AG08395 (cell line): ENCODE measurements at regions not wholly inside any gene's neighbourhood (a gene's known extent, or its start where the extent isn't known, plus 50 kb on each side); places are given as distances from the start of the nearest gene placed in this dataset.
"Not testable (repeated sequence)": the region's sequence is repeated elsewhere in the genome, so short reads cannot be mapped to it uniquely, and the experiment has no call there.

Experiments
- DNase-seq: peaks from one replicate; pipeline ENCODE4 v3.0.0; 2012; ENCODE audit warnings: mixed read lengths, low spot score

DNA sequence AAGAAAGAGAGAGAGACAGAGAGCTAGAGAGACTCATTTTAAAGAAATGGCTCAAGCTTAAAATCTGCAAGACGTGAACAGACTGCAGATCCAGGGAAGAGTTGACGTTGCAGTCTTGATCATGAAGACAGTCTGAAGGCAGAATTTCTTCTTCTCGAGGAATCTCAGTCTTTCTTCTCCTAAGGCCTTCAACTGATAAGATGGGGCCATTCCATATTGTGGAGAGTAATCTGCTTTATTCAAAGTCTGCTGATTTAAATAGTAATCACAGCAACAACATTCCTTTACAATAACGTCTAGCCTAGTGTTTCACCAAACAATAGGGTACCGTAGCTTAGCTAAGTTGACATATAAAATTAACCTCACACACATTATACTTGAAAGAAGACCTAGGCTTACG, 208.4 kb upstream of the ADAMTS3 start:
- no peak for DNase-seq

DNA sequence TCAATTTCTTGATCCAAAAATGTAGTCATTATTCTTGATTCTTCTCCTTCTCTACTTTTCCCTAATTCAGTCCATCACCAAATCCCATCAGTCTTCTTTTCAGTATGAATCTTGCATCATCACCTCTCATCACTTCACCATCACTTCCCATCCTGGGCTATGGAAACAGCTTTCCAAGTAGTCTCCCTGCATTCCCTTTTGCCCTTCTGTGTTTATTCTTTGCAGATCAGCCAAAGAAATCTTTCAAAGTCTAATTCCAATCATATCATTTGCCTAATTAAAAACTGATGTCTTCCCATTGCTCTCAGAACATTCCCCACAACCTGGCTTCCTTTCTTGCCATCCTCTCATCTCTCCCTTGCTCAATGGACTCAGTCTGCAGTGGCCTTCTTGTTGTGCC, 201.7 kb upstream of the ADAMTS3 start:
- DNase-seq = no peak

DNA sequence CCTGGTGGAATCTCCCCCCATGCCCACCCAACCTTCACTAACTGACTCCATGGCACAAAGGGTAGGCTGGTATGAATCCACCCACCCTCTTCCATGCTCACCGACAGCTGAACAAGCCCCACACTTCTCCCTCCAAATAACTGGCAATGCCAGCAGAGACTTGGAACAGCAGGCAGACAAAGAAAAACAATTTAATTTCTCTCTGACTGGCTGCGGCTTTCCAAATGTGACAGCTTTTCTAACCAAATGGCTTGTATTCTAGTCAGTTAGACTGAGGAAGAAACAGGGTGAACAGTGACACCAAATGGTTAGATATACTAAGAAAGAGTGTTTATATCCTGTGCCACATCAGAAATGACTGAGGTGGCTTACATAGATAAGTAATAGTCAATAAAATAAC, 199.3 kb upstream of the ADAMTS3 start:
- no peak for DNase-seq

DNA sequence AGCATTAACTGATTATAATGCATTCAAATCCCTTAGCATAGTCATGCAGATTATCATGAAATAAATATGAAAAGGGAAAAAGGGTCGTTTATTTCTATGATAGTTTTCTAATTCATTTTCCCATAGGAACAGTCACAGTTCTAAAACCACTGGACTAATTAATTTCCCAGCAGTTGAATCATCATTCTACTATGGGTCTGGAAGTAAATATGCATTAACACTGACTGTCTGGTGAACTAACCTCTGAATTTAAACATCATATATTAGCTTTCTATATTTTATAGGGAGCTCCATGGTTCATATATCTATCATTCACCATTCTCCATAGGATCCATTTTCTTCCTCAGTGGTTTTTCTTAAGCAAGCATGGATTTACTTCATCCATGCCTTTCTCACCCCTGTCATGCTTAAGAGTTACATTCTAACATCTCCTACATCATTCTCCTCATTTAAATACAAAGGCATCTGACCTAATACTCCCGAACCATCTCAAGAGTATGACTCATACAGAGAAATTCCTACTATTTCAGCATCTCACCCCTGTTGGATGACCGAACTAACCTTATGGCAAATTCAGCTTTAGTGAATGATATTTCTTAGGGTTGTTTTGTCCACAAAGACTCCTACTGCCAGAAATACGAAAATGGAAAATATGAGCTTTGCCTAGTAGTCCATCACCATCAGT, 198.7 kb upstream of the ADAMTS3 start:
- peak; percentile 61 for DNase-seq

DNA sequence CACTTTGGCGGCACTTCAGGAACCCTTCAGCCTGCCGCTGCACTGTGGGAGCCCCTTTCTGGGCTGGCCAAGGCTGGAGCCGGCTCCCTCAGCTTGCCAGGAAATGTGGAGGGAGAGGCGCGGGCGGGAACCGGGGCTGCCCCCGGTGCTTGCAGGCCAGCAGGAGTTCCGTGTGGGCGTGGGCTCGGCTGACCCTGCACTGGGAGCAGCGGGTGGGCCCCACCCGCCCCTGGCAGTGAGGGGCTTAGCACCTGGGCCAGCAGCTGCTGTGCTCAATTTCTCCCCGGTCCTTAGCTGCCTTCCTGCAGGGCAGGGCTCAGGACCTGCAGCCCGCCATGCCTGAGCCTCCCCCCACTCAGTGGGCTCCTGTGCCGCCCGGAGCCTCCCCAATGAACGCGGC, 196.8 kb upstream of the ADAMTS3 start:
- DNase-seq = not testable (repeated sequence)

DNA sequence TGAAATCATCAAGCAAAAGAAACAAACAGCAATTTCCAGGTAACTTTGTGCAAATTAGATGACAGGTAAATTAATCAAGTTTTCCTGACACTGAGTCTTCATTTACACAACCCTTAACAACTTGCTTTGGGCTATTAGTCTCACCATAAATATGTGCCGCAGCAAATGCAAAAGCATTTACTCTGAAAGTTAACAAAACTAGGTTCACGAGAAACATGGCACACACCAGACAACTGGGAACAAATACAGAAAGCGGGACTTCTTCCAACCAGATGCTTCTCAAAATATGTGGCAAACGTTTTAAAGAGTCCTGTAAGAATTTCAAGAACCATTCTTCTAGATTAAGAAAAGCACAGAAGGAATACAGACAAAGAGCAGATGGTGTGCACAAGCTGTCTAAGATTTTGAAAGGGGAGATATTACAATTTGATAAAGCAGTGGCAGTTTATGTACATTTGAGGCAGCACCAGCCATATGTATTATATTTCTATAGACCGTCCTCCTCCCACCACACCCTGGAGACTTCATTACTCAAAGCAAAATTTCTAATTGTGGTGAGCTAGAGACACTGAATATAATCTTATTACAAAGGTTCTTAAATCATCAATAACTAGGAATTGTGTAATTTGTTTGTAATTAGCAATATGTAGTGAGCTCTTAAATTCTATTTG, 192.5 kb upstream of the ADAMTS3 start:
- no peak for DNase-seq

DNA sequence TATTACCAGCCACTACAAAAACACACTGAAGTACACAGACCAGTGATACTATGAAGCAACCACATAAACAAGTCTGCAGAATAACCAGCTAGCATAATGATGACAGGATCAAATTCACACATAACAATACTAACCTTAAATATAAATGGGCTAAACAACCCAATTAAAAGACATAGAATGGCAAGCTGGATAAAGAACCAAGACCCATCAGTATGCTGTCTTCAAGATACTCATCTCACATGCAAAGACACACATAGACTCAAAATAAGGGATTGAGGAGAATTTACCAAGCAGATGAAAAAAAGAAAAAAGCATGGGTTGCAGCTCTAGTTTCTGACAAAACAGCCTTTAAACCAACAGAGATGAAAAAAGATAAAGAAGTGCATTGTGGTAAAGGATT, 184.4 kb upstream of the ADAMTS3 start:
- DNase-seq = not testable (repeated sequence)

DNA sequence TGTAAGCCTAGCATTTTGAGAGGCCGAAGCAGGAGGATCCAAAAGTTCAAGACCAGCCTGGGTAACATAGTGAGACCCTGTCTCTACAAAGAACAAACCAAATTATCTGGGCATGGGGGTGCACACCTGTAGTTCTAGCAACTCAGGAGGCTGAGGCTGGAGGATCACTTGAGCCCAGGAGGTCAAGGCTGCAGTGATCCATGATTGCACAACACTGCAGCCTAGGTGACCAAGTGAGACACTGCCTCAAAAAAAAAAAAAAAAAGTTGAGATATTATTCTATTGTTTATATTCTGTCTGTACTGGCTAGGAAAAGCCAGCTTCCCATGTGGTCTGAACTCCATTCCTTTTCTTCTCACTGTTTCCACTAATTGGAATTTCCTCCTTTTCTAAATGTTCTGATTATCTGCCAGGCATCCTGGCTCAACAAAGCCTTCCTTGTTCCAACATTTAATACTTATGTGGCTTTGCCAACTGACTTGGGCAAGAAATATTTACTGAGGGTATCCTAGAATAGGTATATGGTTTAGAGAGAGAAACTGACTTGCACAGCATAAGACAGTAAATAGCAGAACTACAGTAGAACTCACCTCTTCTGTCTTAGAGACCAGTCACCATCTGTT, 175.2 kb upstream of the ADAMTS3 start:
- DNase-seq = no peak

DNA sequence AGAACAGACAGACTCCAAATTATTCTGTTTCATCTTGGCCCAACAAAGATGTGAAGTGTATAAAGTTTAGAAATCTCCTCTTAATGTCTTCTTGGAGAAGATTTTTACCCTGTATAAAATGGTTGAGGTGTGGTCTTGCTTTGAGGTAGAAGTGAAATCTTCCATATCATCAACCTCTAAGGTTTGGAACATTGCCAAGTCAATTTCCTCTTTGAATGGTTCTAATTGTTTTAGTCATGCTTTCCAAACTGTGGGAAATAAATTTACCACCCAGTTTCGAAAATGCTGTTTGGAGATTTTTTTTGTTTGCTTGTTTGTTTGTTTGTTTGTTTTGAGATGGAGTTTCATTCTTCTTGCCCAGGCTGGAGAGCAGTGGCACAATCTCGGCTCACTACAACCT, 174.1 kb upstream of the ADAMTS3 start:
- no peak for DNase-seq

DNA sequence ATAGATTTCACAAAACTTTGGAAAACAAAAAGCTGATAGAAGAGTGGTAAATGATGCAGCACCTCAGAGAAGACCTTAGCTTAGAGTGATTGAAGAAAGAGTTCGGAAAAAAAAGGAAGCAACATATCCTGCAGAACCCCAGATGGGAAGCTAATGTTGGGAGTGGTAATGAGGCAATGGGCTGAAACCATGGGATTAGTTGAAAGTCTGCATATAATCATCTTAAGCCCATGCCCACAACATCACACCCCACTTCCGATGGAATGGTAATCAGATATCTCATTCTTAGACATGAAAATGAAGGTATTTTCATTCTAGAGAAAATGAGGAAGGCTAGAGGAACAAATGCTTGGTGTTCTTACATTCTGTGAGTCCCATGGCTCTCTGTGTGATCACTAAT, 146.3 kb upstream of the ADAMTS3 start:
- no peak for DNase-seq

DNA sequence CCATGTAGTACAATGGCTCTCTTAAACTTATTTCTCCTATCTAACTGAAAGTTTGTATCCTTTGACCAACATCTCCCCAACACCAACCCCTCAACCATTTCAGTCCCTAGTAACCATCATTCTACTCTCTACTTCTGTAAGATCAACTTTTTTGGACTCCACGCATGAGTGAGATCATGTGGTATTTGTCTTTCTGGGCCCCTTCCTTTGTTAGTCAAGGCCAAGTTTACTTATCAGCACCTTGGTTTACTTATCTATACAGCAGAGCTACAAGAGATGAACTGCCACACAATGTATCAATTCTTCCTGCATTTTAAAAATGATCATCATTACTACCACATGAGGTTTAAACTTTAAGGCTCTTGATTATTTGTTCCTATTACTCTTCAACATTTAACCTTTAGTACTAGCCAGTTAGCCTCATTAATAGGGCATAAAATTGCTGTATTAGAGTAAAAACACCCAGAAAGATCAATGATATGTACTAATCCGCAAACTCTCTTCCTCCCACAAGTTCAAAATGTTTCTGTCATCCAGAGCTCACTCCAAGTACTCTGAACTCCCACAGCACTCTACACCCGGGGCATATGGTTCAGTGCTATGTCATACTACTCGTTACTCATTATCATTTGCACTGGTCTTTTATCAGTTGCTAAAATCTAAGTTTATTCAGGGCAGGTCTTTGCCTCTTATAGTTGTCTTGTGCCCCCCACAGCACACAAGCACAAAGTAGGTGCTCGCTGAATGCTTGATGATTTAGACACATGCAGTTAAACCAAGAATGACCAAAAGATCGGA, 145.7 kb upstream of the ADAMTS3 start:
- no peak for DNase-seq

DNA sequence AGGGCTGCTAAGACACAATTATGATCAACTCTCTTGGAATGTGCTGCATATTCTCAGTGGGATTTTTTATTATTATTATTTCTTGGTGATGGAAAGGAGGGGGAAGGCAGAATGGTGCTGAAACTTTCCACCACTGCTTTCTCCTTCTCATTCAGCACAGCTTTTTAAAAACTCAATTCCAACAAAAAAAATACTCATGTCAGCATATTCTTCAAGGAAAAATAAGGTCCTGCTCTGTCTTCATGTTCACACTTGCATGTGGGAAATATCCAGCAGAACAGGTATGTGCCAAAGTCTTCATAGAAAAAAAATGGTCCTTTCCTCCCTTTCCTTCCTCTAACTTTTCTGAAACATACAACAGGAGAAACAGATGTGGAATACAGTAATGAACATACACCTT, 144.0 kb upstream of the ADAMTS3 start:
- DNase-seq = no peak

DNA sequence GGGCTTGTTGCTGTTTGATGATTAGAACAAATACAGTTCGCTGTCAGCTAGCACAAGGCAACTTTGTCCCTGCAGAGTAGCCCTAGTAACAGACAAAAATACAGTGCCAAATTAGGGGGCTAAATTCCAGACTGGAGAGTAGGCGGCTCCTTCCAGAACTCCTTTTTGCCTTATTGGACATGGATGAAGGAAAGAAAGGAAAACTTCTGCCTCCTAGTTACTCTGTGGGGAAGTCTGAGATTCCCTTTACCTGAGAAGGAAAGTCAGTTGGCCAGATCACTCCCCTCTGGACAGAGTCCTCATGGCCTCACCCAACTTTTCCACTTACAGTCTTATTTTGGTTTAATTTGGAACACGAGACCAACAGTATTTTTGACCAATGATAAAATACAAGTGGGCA, 140.5 kb upstream of the ADAMTS3 start:
- DNase-seq = no peak

DNA sequence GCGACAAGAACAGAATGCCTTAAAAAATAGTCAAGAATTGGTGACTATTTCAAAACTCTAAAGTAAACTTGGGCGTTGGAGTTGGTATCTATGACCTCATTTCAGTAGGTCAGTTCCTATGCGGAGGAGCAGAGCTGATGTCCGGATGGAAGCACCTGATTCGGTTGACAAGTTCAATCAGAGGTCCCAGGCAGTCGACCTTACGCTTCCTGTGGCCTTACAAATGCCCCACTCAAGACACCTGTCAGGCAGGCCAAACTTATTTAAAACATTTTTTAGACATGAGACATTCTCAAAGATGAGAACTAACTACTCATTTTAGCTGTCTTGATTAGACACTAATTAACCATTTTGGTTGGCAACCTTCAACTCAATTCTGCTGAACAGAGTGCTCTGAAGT, 137.7 kb upstream of the ADAMTS3 start:
- no peak for DNase-seq

DNA sequence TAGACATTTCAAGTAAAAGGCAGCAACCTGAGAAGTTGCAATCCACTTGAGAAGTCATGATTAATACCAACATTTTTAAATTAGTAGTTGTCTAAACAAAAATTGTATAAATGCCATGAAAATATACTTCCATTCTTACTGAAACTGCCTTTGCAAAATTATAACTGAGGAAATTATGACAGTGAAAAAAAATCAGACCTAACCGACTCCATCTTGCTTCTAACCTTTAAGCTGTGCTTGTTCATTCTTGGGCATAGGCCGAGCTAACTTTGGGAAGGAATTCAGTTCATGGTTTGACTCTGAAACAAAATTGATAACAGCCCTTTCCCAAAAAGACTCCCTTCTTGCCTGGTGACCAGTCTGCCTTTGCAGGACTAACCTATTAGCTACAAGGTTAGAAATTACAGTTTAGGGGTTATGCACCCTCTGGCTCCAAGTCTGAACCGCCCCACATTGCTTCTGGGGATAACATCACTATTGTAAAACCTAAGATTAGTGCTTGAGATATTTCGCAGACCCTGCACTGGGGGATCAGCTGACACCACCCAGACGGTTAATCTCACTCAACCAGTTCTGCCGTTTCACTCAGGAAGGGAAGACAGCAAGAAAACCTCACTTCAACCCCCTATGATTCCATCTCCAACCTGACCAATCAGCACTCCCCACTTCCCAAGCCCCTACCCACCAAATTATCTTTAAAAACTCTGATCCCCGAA, 136.1 kb upstream of the ADAMTS3 start:
- DNase-seq = not testable (repeated sequence)

DNA sequence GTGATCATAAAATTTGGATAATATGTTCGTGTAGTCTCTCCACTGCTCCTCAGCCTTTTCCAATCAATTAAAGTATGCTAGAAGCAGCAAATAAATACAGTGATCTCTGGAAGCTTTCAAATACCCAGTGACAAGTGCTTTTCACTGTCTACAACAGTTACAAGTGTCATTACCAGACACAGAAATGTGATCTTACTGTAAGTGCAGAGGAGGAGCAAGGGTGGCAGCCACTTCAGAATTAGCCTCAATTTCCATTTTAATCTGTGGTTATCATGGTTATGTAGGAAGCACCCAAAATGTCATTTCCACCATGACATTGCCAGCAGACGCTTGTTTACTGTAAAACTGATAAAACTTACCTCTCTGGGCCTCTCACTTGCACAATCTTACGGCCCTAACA, 133.9 kb upstream of the ADAMTS3 start:
- DNase-seq = no peak

DNA sequence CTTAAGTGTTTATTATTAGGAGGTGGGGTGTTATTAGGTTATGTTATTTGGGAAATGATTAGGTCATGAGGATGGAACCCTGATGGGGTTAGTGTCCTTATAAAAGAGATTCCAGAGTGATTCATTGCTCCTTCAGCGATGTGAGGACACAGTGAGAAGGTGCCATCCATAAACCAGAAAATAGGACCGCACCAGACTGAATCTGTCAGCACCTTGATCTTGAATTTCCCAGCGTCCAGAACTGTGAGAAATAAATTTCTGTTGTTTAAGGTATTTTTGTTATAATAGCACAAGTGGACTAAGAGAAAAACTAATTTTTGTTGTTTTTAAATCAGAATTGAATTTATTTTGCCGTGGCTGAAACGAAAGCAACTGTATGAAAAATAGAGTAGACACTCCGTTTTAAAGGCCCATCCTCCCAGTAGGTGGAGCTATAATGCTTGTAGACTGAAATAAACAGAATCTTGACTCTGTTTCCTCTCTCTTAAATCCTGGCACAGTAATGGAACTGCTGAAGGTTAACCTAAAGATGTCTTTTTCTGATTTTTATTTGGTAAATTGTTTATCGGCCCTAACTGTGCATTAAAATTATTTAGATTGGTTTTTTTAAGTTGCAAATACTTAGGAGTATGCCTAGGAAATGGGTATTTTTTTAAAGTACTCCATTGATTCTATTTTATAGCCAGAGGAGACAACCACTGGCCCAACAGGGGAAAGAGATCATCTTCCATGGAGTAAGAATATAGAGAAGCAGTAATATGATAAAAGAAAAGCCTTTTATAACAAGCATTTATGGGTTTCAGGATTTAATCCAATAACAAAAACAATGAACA, 133.2 kb upstream of the ADAMTS3 start:
- peak; percentile 60 for DNase-seq

DNA sequence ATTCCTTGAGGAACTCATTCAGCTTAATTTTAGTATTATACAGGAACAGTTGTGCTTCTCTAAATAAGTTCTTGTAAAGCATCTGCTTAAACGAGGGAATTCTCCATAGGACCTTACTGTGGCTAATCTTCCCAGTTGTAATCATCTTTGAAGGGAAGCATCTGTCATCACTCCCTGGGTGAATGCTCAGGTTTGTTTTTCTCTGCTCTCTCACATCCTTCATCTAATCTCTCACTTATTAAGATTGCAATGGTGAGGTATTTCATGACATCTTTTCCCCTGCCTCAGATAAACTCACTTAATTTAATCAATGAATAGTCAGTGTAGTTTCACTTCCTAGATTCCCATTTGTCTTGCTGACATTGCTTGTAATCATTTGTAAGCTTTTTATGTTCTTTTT, 121.8 kb upstream of the ADAMTS3 start:
- no peak for DNase-seq

DNA sequence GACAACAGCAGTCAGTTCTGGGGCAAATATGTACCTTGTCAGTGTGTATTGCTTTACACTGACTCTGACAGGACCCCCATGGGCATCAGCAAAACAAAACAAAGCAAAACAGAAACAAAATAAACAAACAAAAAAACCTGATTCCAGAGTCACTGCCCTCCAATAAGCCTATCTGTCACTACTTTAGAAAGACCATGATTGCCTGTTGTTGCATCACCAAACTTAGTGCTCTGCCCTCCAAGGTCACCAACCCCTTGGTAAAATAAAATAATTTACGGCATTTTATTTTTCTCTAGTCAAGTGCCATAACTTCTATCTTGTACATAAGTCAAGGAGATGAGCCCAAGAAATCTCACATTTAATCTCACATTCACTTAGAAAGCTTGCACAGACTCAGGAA, 120.9 kb upstream of the ADAMTS3 start:
- no peak for DNase-seq

DNA sequence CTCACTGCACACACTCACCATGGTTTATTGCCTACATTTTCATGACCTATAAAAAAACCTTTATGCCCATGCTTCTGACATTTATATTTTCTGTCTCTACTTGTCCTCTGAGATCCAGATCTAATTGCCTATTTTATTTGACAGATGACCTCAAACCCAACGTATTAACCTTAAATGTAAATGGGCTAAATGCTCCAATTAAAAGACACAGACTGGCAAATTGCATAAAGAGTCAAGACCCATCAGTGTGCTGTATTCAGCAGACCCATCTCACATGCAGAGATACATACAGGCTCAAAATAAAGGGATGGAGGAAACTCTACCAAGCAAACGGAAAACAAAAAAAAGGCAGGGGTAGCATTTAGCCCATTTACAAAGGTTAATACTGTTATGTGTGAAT, 117.4 kb upstream of the ADAMTS3 start:
- not testable (repeated sequence) for DNase-seq

DNA sequence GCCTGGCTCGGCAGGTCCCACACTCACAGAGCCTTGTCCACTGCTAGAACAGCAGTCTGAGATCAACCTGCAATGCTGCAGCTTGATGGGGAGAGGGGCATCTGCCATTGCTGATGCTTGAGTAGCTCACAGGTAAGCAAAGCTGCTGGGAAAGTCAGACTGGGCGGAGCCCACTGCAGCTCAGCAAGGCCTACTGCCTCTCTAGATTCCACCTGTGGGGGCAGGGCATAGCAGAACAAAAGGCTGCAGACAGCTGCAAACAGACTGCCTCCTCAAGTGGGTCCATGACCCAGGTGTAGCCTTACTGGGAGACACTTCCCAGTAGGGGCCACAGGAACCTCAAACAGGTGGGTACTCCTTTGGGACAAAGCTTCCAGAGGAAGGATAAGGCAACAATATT, 110.6 kb upstream of the ADAMTS3 start:
- DNase-seq = no peak
